H1 (cell line): ENCODE measurements at regions not wholly inside any gene's neighbourhood (a gene's known extent, or its start where the extent isn't known, plus 50 kb on each side); places are given as distances from the start of the nearest gene placed in this dataset.

Source experiments
- CTCF ChIA-PET: fragments of 300-600 bp; sonication (Branson Sonifier 250); formaldehyde crosslinking; loops from one replicate; lab custom pipeline; 2021; ENCODE audit not compliant: partially characterized antibody; lab: Charles Lee
- POLR2A ChIA-PET: fragments of 300-600 bp; sonication (Branson Sonifier 250); formaldehyde crosslinking; loops from one replicate; lab custom pipeline; 2021; ENCODE audit warnings: inconsistent platforms; ENCODE audit not compliant: partially characterized antibody; lab: Charles Lee
- DNase-seq, 2 experiments: peaks; one replicate each; pipeline versions ENCODE4 v3.0.0 to v3.0.0-alpha.2; 2010 to 2022; ENCODE audit warnings: low spot score in 2 of 2, low read depth in 1 of 2, mixed read lengths in 1 of 2
- FAIRE-seq: peaks from 2 replicates; lab custom pipeline; 2011; peaks lifted over from hg19 to GRCh38; lab: Jason Lieb, UNC
- H2AFZ ChIP-seq: 2 replicates; pipeline ENCODE4 v1.8.1; 2012; ENCODE audit warnings: low read length, inconsistent platforms
- H2AK5ac ChIP-seq: 2 replicates; pipeline ENCODE4 v1.6.1; 2013; ENCODE audit warnings: low read depth, low read length
- H2BK120ac ChIP-seq: replicated peaks from 2 replicates; pipeline ENCODE3; 2013; ENCODE audit warnings: low read depth, low read length, inconsistent platforms
- H2BK12ac ChIP-seq: 2 replicates; pipeline ENCODE4 v1.6.1; 2013; ENCODE audit warnings: low read depth, low read length
- H2BK15ac ChIP-seq: 2 replicates; pipeline ENCODE4 v1.6.1; 2013; ENCODE audit warnings: low read length
- H2BK20ac ChIP-seq: 2 replicates; pipeline ENCODE4 v1.6.1; 2013; ENCODE audit warnings: low read length
- H2BK5ac ChIP-seq: 2 replicates; pipeline ENCODE4 v1.6.1; 2013; ENCODE audit warnings: low read depth, low read length
- H3K14ac ChIP-seq: 2 replicates; pipeline ENCODE4 v1.6.1; 2013; ENCODE audit warnings: inconsistent platforms; ENCODE audit not compliant: insufficient read length
- H3K18ac ChIP-seq: 2 replicates; pipeline ENCODE4 v1.6.1; 2013; ENCODE audit warnings: low read length; ENCODE audit errors: extremely low read depth
- H3K23ac ChIP-seq: 2 replicates; pipeline ENCODE4 v1.6.1; 2013; ENCODE audit warnings: inconsistent platforms; ENCODE audit not compliant: insufficient read length
- H3K23me2 ChIP-seq: 2 replicates; pipeline ENCODE4 v1.6.1; 2013; ENCODE audit warnings: low read depth, low read length
- H3K27ac ChIP-seq: 2 replicates; pipeline ENCODE4 v1.6.1; 2011; ENCODE audit warnings: low read depth, low read length, inconsistent platforms
- H3K27me3 ChIP-seq, 4 experiments: replicated peaks in 1 of 4; 1 replicate in 1 of 4; 2 replicates in 3 of 4; pipeline versions ENCODE4 v1.6.1 to v1.8.1; 2011 to 2013; ENCODE audit warnings: low read length in 3 of 4, mild to moderate bottlenecking in 3 of 4, inconsistent platforms in 2 of 4, mixed read lengths in 2 of 4, moderate library complexity in 1 of 4; ENCODE audit not compliant: control insufficient read depth in 3 of 4, insufficient read depth in 3 of 4; ENCODE audit errors: extremely low read depth in 1 of 4
- H3K36me3 ChIP-seq, 4 experiments: 2 replicates each; pipeline versions ENCODE4 v1.6.1 to v1.8.1; 2011 to 2013; ENCODE audit warnings: mild to moderate bottlenecking in 4 of 4, low read length in 3 of 4, moderate library complexity in 2 of 4, control low read depth in 1 of 4, inconsistent platforms in 1 of 4; ENCODE audit not compliant: insufficient read depth in 4 of 4, control insufficient read depth in 2 of 4
- H3K4ac ChIP-seq: replicated peaks from 2 replicates; pipeline ENCODE3; 2013; ENCODE audit warnings: low read length, low read depth, mixed read lengths, inconsistent platforms; ENCODE audit not compliant: insufficient read length
- H3K4me1 ChIP-seq, 4 experiments: replicated peaks in 1 of 4; 1 replicate in 1 of 4; 2 replicates in 3 of 4; pipeline versions ENCODE4 v1.6.1 to v1.8.1; 2011 to 2013; ENCODE audit warnings: low read length in 3 of 4, inconsistent platforms in 2 of 4, mixed read lengths in 1 of 4; ENCODE audit not compliant: insufficient read depth in 4 of 4, control insufficient read depth in 3 of 4
- H3K4me2 ChIP-seq, 2 experiments: 2 replicates each; pipeline versions ENCODE4 v1.6.1 to v1.8.1; 2011 to 2013; ENCODE audit warnings: low read depth in 2 of 2, low read length in 2 of 2, control low read depth in 1 of 2, inconsistent platforms in 1 of 2, mild to moderate bottlenecking in 1 of 2; ENCODE audit not compliant: insufficient read depth in 1 of 2
- H3K4me3 ChIP-seq, 4 experiments: fragments of 200-600, 300-600 bp in 1 of 4; sonication (generic), shearing (Covaris generic), sonication (Bioruptor Twin) in 1 of 4; 2 replicates each; pipeline versions ENCODE4 v1.5.1 to v1.8.1; 2011 to 2016; ENCODE audit warnings: low read length in 4 of 4, low read depth in 3 of 4, control low read depth in 2 of 4, inconsistent platforms in 2 of 4, mild to moderate bottlenecking in 2 of 4, mixed read lengths in 1 of 4, moderate library complexity in 1 of 4; ENCODE audit not compliant: insufficient read depth in 2 of 4; ENCODE audit errors: extremely low read depth in 1 of 4
- H3K56ac ChIP-seq: replicated peaks from 2 replicates; pipeline ENCODE3; 2013; ENCODE audit warnings: low read depth, mild to moderate bottlenecking, mixed read lengths, low read length, inconsistent platforms; ENCODE audit not compliant: insufficient read length
- H3K79me1 ChIP-seq: 2 replicates; pipeline ENCODE4 v1.6.1; 2013; ENCODE audit warnings: low read depth, low read length, control low read depth
- H3K79me2 ChIP-seq, 2 experiments: 2 replicates each; pipeline versions ENCODE4 v1.6.1 to v1.8.1; 2012 to 2013; ENCODE audit warnings: low read length in 2 of 2, mild to moderate bottlenecking in 2 of 2, inconsistent platforms in 1 of 2; ENCODE audit not compliant: insufficient read depth in 2 of 2, control insufficient read depth in 1 of 2
- H3K9ac ChIP-seq, 4 experiments: replicated peaks in 1 of 4; 1 replicate in 1 of 4; 2 replicates in 3 of 4; pipeline versions ENCODE4 v1.6.1 to v1.8.1; 2011 to 2013; ENCODE audit warnings: low read depth in 3 of 4, low read length in 3 of 4, control low read depth in 2 of 4, mild to moderate bottlenecking in 2 of 4, moderate library complexity in 2 of 4, inconsistent platforms in 1 of 4; ENCODE audit errors: extremely low read depth in 1 of 4
- H3K9me3 ChIP-seq, 2 experiments: 2 replicates each; pipeline versions ENCODE4 v1.6.1 to v1.8.1; 2012 to 2013; ENCODE audit warnings: mild to moderate bottlenecking in 2 of 2, moderate library complexity in 2 of 2, control low read depth in 1 of 2, inconsistent platforms in 1 of 2, low read depth in 1 of 2, low read length in 1 of 2, mixed read lengths in 1 of 2; ENCODE audit not compliant: insufficient read depth in 2 of 2
- H4K20me1 ChIP-seq, 2 experiments: replicated peaks in 1 of 2; 2 replicates each; pipeline versions ENCODE3 to v1.8.1; 2011 to 2013; ENCODE audit warnings: inconsistent platforms in 2 of 2, low read length in 2 of 2, mild to moderate bottlenecking in 1 of 2; ENCODE audit not compliant: insufficient read depth in 2 of 2, control insufficient read depth in 1 of 2
- H4K5ac ChIP-seq: 2 replicates; pipeline ENCODE4 v1.6.1; 2013; ENCODE audit warnings: low read length, low read depth, mixed read lengths, inconsistent platforms; ENCODE audit not compliant: insufficient read length
- H4K8ac ChIP-seq: 2 replicates; pipeline ENCODE4 v1.8.0; 2013; ENCODE audit warnings: mild to moderate bottlenecking, moderate library complexity, low read length, inconsistent platforms; ENCODE audit not compliant: insufficient read depth; ENCODE audit errors: extremely low read depth
- H4K91ac ChIP-seq: replicated peaks from 2 replicates; pipeline ENCODE3; 2013; ENCODE audit warnings: low read length, mixed read lengths, inconsistent platforms; ENCODE audit not compliant: insufficient read length
- ASH2L ChIP-seq: fragments of 200-600, 300-600 bp; sonication (generic); IDR thresholded peaks from one replicate; pipeline ENCODE4 v1.7.1; 2017; ENCODE audit warnings: low read length
- BCL11A ChIP-seq, 2 experiments: IDR thresholded peaks; one replicate each; pipeline ENCODE4 v1.6.1; 2011; ENCODE audit warnings: low read depth in 2 of 2, low read length in 2 of 2, mild to moderate bottlenecking in 2 of 2
- CBX8 ChIP-seq: fragments of 300-800, 300-1000 bp; sonication (generic); IDR thresholded peaks from 2 replicates; pipeline ENCODE4 v1.7.1; 2016; ENCODE audit warnings: low read depth, low read length, borderline replicate concordance
- CHD1 ChIP-seq: IDR thresholded peaks from 2 replicates; pipeline ENCODE4 v1.6.1; 2012; ENCODE audit warnings: low read depth, low read length, improper control_type of control experiment
- CREB1 ChIP-seq: IDR thresholded peaks from 2 replicates; pipeline ENCODE4 v1.6.1; 2012; ENCODE audit warnings: inconsistent platforms
- CTBP2 ChIP-seq: IDR thresholded peaks from 2 replicates; pipeline ENCODE4 v1.7.0; 2011; ENCODE audit warnings: borderline replicate concordance, mild to moderate bottlenecking, moderate library complexity, mixed read lengths, low read length; ENCODE audit not compliant: insufficient read depth, insufficient read length
- EP300 ChIP-seq, 2 experiments: IDR thresholded peaks; 1 replicate in 1 of 2; 2 replicates in 1 of 2; pipeline ENCODE4 v1.6.1; 2011 to 2012; ENCODE audit warnings: low read depth in 2 of 2, low read length in 2 of 2, mild to moderate bottlenecking in 2 of 2, borderline replicate concordance in 1 of 2, inconsistent platforms in 1 of 2, moderate library complexity in 1 of 2
- KDM5A ChIP-seq: fragments of 200-600 bp; IDR thresholded peaks from 2 replicates; pipeline ENCODE4 v1.7.1; 2012; ENCODE audit warnings: mild to moderate bottlenecking, low read length, inconsistent platforms, mixed read lengths
- NRF1 ChIP-seq: IDR thresholded peaks from 2 replicates; pipeline ENCODE4 v1.6.1; 2011; ENCODE audit warnings: mild to moderate bottlenecking, low read depth, low read length, improper control_type of control experiment
- RAD21 ChIP-seq, 2 experiments: IDR thresholded peaks in 1 of 2; conservative IDR thresholded peaks in 1 of 2; 2 replicates each; pipeline ENCODE4 v1.6.1; 2011; ENCODE audit warnings: low read depth in 2 of 2, low read length in 2 of 2, improper control_type of control experiment in 1 of 2, inconsistent platforms in 1 of 2, mild to moderate bottlenecking in 1 of 2, moderate library complexity in 1 of 2
- YY1 ChIP-seq: IDR thresholded peaks from 2 replicates; pipeline ENCODE4 v1.6.1; 2011; ENCODE audit warnings: low read depth, mild to moderate bottlenecking, low read length
- ZNF274 ChIP-seq: IDR thresholded peaks from 2 replicates; pipeline ENCODE4 v1.7.0; 2012; ENCODE audit warnings: low read length, borderline replicate concordance; ENCODE audit errors: extremely low read depth
- WGBS, 2 experiments: shearing (Covaris generic) in 1 of 2; methylation state at CpG; one replicate each; pipeline versions ENCODE4 v1.1.6 to v1.1.7; 2013 to 2015; ENCODE audit warnings: low lambda C conversion rate in 2 of 2, mixed read lengths in 2 of 2, inconsistent platforms in 1 of 2, low coverage in 1 of 2, missing lambda C conversion rate in 1 of 2; ENCODE audit not compliant: insufficient replicate concordance in 2 of 2, insufficient coverage in 1 of 2, insufficient read length in 1 of 2; ENCODE audit errors: extremely low coverage in 1 of 2, missing lambda C conversion rate in 1 of 2; 5-methylcytosine and 5-hydroxymethylcytosine counted together

DNA sequence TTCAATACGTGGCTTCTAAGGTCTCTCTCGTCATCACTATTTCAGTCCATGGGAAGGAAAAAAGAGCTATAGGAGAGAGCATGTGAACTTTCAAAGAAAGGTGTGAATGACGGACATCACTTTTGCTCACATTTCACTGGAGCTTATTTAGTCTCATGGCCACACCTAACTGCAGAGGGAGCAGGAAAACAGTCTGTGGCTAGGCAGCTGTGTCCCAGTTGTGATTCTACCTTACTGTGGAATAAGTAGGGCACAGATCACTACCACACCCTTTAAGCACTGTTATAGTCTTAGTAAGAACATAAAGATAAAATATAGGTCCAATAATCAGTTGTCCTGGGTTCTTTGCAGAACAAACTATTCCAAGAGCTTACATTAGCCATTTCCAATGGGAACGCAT lies 192.9 kb downstream of the NRIP1 start:
- H3K23me2 ChIP-seq: no peaks in the 10 kb centered on the region
- 82% methylated on average over 4 of the region's 4 CpGs; no CpG with 5 or more reads in 1 of the 2 experiments for WGBS, 2 experiments
- no peak overlapping the region for H3K56ac ChIP-seq
- H2BK15ac ChIP-seq: no peak overlapping the region
- H2AK5ac ChIP-seq: no peak overlapping the region
- no peak overlapping the region for H3K4me2 ChIP-seq
- no peak overlapping the region for H3K18ac ChIP-seq
- H3K79me2 ChIP-seq: no peaks in the 10 kb centered on the region
- H3K14ac ChIP-seq: no peak overlapping the region
- H2BK12ac ChIP-seq: no peak overlapping the region
- TF ChIP-seq ZNF274 (no peak), KDM5A (no peak), NRF1 (no peak), YY1 (no peak), EP300 (IDR thresholded peaks at IDR 0.05; ENCODE audit: borderline replicate concordance in 1 of 2, low read depth in 2 of 2, low read length in 2 of 2) (no peak), CREB1 (no peak), CHD1 (no peak), CTBP2 (no peak), ASH2L (no peak), BCL11A (IDR thresholded peaks at IDR 0.05; ENCODE audit: low read depth in 2 of 2, low read length in 2 of 2) (no peak), CBX8 (no peak), RAD21 (IDR thresholded peaks at IDR 0.05 in 1 of 2, conservative IDR thresholded peaks at IDR 0.05 in 1 of 2; ENCODE audit: low read depth in 2 of 2, low read length in 2 of 2) (no peak)
- H3K79me1 ChIP-seq: no peaks in the 10 kb centered on the region
- no peak overlapping the region for H4K5ac ChIP-seq
- H3K4me1 ChIP-seq: no peaks in the 10 kb centered on the region
- no peaks in the 10 kb centered on the region for H3K9me3 ChIP-seq
- no peak overlapping the region for H4K91ac ChIP-seq
- H2BK5ac ChIP-seq: no peak overlapping the region
- no peaks in the 10 kb centered on the region for H3K36me3 ChIP-seq
- H2AFZ ChIP-seq: no peak overlapping the region
- no peak overlapping the region for H4K8ac ChIP-seq
- no peak for DNase-seq
- no peak overlapping the region for H3K9ac ChIP-seq
- H3K4ac ChIP-seq: no peak overlapping the region
- ChIA-PET CTCF (interaction anchor here (0.9 to 1.1 kb wide), 4 partner anchors 9 to 611 kb away, joined by 3 to 4 read pairs (median 3); no protein-coding TSS in a partner anchor), POLR2A (no interaction called here)
- no peak for FAIRE-seq
- no peak overlapping the region for H3K4me3 ChIP-seq
- H2BK120ac ChIP-seq: no peak overlapping the region
- H3K23ac ChIP-seq: no peak overlapping the region
- H4K20me1 ChIP-seq: no peaks in the 10 kb centered on the region
- H2BK20ac ChIP-seq: no peak overlapping the region
- H3K27ac ChIP-seq: no peak overlapping the region
- H3K27me3 ChIP-seq: no peaks in the 10 kb centered on the region
